Neural progenitor cell (in vitro differentiated cells): ENCODE measurements at regions not wholly inside any gene's neighbourhood (a gene's known extent, or its start where the extent isn't known, plus 50 kb on each side); places are given as distances from the start of the nearest gene placed in this dataset.

ENCODE experiments used
- DNase-seq: peaks from one replicate; pipeline ENCODE4 v3.0.0-alpha.2; 2016; ENCODE audit warnings: low spot score
- H2AFZ ChIP-seq: fragments of 200-600 bp; sonication (generic); replicated peaks from 2 replicates; pipeline ENCODE4 v1.6.1; 2016; ENCODE audit warnings: antibody characterized with exemption
- H3F3A ChIP-seq: fragments of 200-600 bp; sonication (generic); 2 replicates; pipeline ENCODE4 v1.6.1; 2016; ENCODE audit warnings: antibody characterized with exemption, low read depth
- H3K27ac ChIP-seq: fragments of 200-600 bp; sonication (generic); 2 replicates; pipeline ENCODE4 v1.5.1; 2016; ENCODE audit warnings: mild to moderate bottlenecking
- H3K27me3 ChIP-seq: fragments of 200-600 bp; sonication (generic); 2 replicates; pipeline ENCODE4 v1.6.1; 2016; ENCODE audit warnings: mild to moderate bottlenecking, moderate library complexity
- H3K36me3 ChIP-seq: fragments of 200-600 bp; sonication (generic); 2 replicates; pipeline ENCODE4 v1.5.1; 2016
- H3K4me1 ChIP-seq: fragments of 200-600 bp; sonication (generic); 2 replicates; pipeline ENCODE4 v1.6.1; 2016; ENCODE audit warnings: mixed run types
- H3K4me2 ChIP-seq: fragments of 200-600 bp; sonication (generic); 2 replicates; pipeline ENCODE4 v1.6.1; 2016
- H3K4me3 ChIP-seq: fragments of 200-600 bp; sonication (generic); 2 replicates; pipeline ENCODE4 v1.5.1; 2016
- H3K79me2 ChIP-seq: fragments of 200-600 bp; sonication (generic); 2 replicates; pipeline ENCODE4 v1.6.1; 2016; ENCODE audit warnings: low read depth
- H3K9ac ChIP-seq: fragments of 200-600 bp; sonication (generic); 2 replicates; pipeline ENCODE4 v1.6.1; 2016
- H3K9me3 ChIP-seq: fragments of 200-600 bp; sonication (generic); 2 replicates; pipeline ENCODE4 v1.5.1; 2016; ENCODE audit warnings: low read depth
- H4K20me1 ChIP-seq: fragments of 200-600 bp; sonication (generic); 2 replicates; pipeline ENCODE4 v1.6.1; 2016; ENCODE audit warnings: low read depth
- H3K27ac Mint-ChIP-seq: 3 replicates; pipeline ENCODE4 v1.8.0; 2021; ENCODE audit warnings: mixed read lengths
- H3K27me3 Mint-ChIP-seq: 2 replicates; pipeline ENCODE4 v1.8.0; 2022; ENCODE audit warnings: low read depth, mild to moderate bottlenecking, inconsistent platforms, moderate library complexity, mixed read lengths; ENCODE audit not compliant: insufficient read depth
- H3K36me3 Mint-ChIP-seq: 3 replicates; pipeline ENCODE4 v1.8.0; 2021; ENCODE audit warnings: mixed read lengths
- H3K4me1 Mint-ChIP-seq: 3 replicates; pipeline ENCODE4 v1.8.0; 2021; ENCODE audit warnings: mixed read lengths
- H3K4me3 Mint-ChIP-seq: 3 replicates; pipeline ENCODE4 v1.8.0; 2021; ENCODE audit warnings: mild to moderate bottlenecking, moderate library complexity, mixed read lengths
- H3K9me3 Mint-ChIP-seq: 3 replicates; pipeline ENCODE4 v1.8.0; 2020; ENCODE audit warnings: mixed read lengths
- EZH2 ChIP-seq: fragments of 200-600 bp; sonication (generic); IDR thresholded peaks from 2 replicates; pipeline ENCODE4 v1.6.1; 2017; ENCODE audit warnings: antibody characterized with exemption, mild to moderate bottlenecking, moderate library complexity
- EZH2phosphoT487 ChIP-seq: fragments of 200-600 bp; sonication (generic); IDR thresholded peaks from 2 replicates; pipeline ENCODE4 v1.6.1; 2017; ENCODE audit warnings: antibody characterized with exemption
- TF ChIP-seq, protein P1 (sequence below): fragments of 200-600 bp; sonication (generic); IDR thresholded peaks from 2 replicates; pipeline ENCODE4 v1.5.1; 2017; ENCODE audit warnings: antibody characterized with exemption, mild to moderate bottlenecking

DNA sequence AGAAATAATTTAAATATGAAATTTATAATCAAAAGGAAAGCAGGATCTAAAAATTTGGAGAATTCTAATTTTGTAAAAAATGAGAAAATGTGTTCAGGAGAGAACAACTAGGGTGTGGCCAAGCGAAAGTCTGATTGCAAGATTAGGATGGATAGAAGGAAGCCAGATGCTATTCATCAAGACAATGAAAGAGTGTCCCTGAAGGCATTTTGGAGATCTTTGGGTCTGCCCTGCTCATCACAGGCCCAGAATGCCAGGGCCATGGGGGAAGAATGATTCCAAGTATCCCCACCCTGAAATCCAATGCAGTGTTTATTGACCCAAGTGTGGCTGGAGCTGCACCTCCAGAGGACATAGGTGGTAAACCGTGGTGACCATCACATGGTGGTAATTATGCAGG is 724.0 kb upstream of the FZD8 start:
- Histone ChIP-seq H3K4me1 (no peaks in the 10 kb centered on the region), H3K36me3 (no peaks in the 10 kb centered on the region), H3K4me3 (no peak overlapping the region), H3K27me3 (no peaks in the 10 kb centered on the region), H3K4me2 (no peak overlapping the region), H3K9ac (no peak overlapping the region), H4K20me1 (no peaks in the 10 kb centered on the region), H2AFZ (no peak overlapping the region), H3F3A (no peaks in the 10 kb centered on the region), H3K27ac (no peak overlapping the region), H3K79me2 (no peaks in the 10 kb centered on the region), H3K9me3 (no peaks in the 10 kb centered on the region)
- Mint-ChIP-seq H3K9me3 (no peaks in the 10 kb centered on the region), H3K27ac (no peak overlapping the region), H3K4me3 (no peak overlapping the region), H3K4me1 (peaks cover 4% of the 10 kb centered on the region), H3K36me3 (no peaks in the 10 kb centered on the region), H3K27me3 (peaks cover 2% of the 10 kb centered on the region)
- TF ChIP-seq, protein P1, sequence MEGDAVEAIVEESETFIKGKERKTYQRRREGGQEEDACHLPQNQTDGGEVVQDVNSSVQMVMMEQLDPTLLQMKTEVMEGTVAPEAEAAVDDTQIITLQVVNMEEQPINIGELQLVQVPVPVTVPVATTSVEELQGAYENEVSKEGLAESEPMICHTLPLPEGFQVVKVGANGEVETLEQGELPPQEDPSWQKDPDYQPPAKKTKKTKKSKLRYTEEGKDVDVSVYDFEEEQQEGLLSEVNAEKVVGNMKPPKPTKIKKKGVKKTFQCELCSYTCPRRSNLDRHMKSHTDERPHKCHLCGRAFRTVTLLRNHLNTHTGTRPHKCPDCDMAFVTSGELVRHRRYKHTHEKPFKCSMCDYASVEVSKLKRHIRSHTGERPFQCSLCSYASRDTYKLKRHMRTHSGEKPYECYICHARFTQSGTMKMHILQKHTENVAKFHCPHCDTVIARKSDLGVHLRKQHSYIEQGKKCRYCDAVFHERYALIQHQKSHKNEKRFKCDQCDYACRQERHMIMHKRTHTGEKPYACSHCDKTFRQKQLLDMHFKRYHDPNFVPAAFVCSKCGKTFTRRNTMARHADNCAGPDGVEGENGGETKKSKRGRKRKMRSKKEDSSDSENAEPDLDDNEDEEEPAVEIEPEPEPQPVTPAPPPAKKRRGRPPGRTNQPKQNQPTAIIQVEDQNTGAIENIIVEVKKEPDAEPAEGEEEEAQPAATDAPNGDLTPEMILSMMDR = no peak
- DNase-seq = no peak

DNA sequence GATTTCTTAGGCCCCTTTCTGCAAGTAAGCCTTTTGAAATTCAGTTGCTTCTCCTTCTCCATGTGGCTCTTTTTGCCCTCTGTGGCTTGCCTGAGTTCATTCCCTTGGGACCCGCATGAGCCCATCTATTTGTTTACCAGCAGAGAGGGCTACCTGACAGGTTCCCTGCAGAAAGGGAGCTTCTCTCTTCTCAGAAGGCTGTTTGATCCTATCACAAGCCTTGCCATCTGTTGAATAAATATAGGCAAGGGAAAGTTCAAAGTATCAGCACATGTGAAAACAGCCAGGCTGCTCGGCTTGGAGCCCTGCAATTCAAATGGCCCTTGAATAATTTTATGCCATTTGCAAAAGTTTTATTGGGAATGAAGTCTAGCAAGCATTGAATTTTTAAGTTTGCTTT is 720.2 kb upstream of the FZD8 start:
- Mint-ChIP-seq H3K27me3 (peaks cover 2% of the 10 kb centered on the region), H3K4me3 (no peak overlapping the region), H3K27ac (no peak overlapping the region), H3K4me1 (peaks cover 4% of the 10 kb centered on the region), H3K9me3 (no peaks in the 10 kb centered on the region), H3K36me3 (no peaks in the 10 kb centered on the region)
- TF ChIP-seq, protein P1 = no peak
- TF ChIP-seq EZH2phosphoT487 (no peak), EZH2 (no peak)
- no peak overlapping the region for H2AFZ ChIP-seq
- no peak overlapping the region for H3K9ac ChIP-seq
- no peaks in the 10 kb centered on the region for H3K9me3 ChIP-seq
- no peaks in the 10 kb centered on the region for H3K79me2 ChIP-seq
- no peaks in the 10 kb centered on the region for H3F3A ChIP-seq
- H3K4me1 ChIP-seq = no peaks in the 10 kb centered on the region
- DNase-seq = no peak
- no peak overlapping the region for H3K4me2 ChIP-seq
- H4K20me1 ChIP-seq = no peaks in the 10 kb centered on the region
- H3K4me3 ChIP-seq = no peak overlapping the region
- no peaks in the 10 kb centered on the region for H3K36me3 ChIP-seq
- H3K27me3 ChIP-seq = no peaks in the 10 kb centered on the region
- H3K27ac ChIP-seq = no peak overlapping the region

DNA sequence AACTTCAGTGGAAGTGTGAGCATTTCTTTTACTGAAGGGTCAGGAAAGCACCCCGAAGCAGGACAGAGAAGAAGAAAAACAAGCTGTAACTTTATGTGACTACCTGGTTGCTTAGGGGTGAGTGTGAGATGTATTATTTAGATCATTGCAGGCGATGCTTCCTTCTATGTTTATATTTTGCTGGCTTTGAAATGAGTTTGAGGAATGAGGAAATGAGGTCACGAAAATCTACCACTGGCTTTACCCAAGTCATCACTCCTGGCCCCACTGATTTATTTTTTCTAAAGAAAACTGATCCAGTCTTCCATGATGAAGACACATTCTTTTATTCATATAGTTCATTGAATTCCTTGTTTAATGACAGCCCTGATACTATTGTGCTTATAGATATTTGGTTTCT is 716.6 kb upstream of the FZD8 start:
- Histone ChIP-seq H4K20me1 (no peaks in the 10 kb centered on the region), H3K4me3 (no peak overlapping the region), H3K27me3 (no peaks in the 10 kb centered on the region), H3K36me3 (no peaks in the 10 kb centered on the region), H3K4me2 (no peak overlapping the region), H3K27ac (no peak overlapping the region), H3K79me2 (no peaks in the 10 kb centered on the region), H3K9me3 (no peaks in the 10 kb centered on the region), H3F3A (no peaks in the 10 kb centered on the region), H3K9ac (no peak overlapping the region), H3K4me1 (peaks cover 4% of the 10 kb centered on the region), H2AFZ (no peak overlapping the region)
- no peaks in the 10 kb centered on the region for H3K4me1 Mint-ChIP-seq
- no peak overlapping the region for H3K27ac Mint-ChIP-seq
- no peak overlapping the region for H3K4me3 Mint-ChIP-seq
- no peaks in the 10 kb centered on the region for H3K36me3 Mint-ChIP-seq
- H3K27me3 Mint-ChIP-seq = no peaks in the 10 kb centered on the region
- no peak for DNase-seq
- TF ChIP-seq, protein P1 = no peak
- TF ChIP-seq EZH2phosphoT487 (no peak), EZH2 (no peak)
- H3K9me3 Mint-ChIP-seq = no peaks in the 10 kb centered on the region

DNA sequence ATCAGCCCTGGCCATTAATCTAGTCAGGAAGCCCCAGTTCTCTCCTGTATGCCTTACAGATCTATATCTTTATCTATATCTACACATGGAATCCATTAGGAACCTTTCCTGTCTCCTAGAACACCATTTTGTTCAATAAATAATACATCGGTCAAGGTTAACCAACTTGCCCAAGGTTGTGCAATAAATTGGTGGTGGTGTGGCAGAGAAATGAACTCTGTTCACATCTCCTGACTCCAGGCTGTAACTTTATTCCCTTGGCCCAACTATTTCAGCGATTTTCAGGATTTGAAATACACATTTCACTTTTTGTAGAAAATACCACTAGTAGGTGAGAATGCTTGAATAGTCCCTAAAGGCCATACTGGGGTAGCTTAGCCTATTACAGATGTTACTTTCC is 712.5 kb upstream of the FZD8 start:
- Histone ChIP-seq H3K27ac (no peak overlapping the region), H4K20me1 (no peaks in the 10 kb centered on the region), H3K9ac (no peak overlapping the region), H3K4me3 (no peak overlapping the region), H2AFZ (no peak overlapping the region), H3K4me1 (peaks cover 4% of the 10 kb centered on the region), H3K79me2 (no peaks in the 10 kb centered on the region), H3K36me3 (no peaks in the 10 kb centered on the region), H3K27me3 (no peaks in the 10 kb centered on the region), H3K9me3 (no peaks in the 10 kb centered on the region), H3K4me2 (no peak overlapping the region), H3F3A (no peaks in the 10 kb centered on the region)
- TF ChIP-seq EZH2 (no peak), EZH2phosphoT487 (no peak)
- TF ChIP-seq, protein P1 = no peak
- no peak for DNase-seq
- no peaks in the 10 kb centered on the region for H3K4me1 Mint-ChIP-seq
- no peak overlapping the region for H3K27ac Mint-ChIP-seq
- H3K36me3 Mint-ChIP-seq = no peaks in the 10 kb centered on the region
- H3K4me3 Mint-ChIP-seq = no peak overlapping the region
- no peaks in the 10 kb centered on the region for H3K27me3 Mint-ChIP-seq
- no peaks in the 10 kb centered on the region for H3K9me3 Mint-ChIP-seq
